ENCODE measurements at regions not wholly inside any gene's neighbourhood (a gene's known extent, or its start where the extent isn't known, plus 50 kb on each side); places are given as distances from the start of the nearest gene placed in this dataset.

GRCh38 chr1:113259988-113260387, 130.3 kb upstream of the MAGI3 start:
- no peak for DNase-seq (ENCODE audit: low spot score)

DNA sequence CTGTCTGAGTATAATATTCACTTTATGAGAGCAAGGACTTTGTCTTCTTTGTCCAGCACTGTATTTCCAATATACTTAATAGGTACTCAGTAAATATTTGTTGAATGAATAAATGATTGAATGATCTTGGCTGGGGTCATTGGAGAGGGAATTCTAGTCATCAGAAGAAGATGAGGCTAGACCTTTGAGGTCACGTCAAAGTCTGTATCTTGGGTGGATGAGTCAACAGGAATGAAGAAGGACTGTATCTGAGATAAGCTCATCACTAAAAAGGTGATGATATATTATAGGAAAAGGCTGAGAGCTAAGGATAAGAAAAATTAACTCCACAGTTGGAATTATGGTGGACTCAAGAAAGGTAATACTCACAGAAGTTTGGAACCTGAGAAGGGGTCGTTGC, 125.1 kb upstream of the MAGI3 start:
- DNase-seq (ENCODE audit: low spot score) = no peak

GRCh38 chr1:113266788-113267187, 123.5 kb upstream of the MAGI3 start:
- no peak for DNase-seq (ENCODE audit: low spot score)

- no peak for DNase-seq (ENCODE audit: low spot score)
These were observed 120.9 kb upstream of the MAGI3 start for GRCh38 chr1:113269168-113269963.

DNA sequence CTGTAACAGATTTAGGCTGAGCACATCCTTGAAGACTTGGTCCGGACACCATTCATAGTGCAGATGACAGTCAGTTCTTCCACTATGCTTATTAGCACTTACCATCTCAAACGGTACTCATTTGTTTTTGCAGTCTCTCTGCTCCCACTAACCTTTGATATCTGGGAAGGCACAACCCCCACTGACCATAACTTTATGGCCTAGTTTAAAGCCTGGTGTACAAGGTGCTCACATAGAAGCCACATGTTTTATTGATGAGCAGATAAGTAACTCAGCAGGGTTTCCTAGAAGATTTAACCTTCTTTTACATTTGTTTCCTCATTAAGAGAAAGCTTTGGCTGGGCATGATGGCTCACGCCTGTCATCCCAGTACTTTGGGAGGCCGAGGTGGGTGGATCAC, 119.3 kb upstream of the MAGI3 start:
- no peak for DNase-seq (ENCODE audit: low spot score)

- DNase-seq (ENCODE audit: low spot score) = no peak
These were observed 115.2 kb upstream of the MAGI3 start for GRCh38 chr1:113275083-113275482.

DNA sequence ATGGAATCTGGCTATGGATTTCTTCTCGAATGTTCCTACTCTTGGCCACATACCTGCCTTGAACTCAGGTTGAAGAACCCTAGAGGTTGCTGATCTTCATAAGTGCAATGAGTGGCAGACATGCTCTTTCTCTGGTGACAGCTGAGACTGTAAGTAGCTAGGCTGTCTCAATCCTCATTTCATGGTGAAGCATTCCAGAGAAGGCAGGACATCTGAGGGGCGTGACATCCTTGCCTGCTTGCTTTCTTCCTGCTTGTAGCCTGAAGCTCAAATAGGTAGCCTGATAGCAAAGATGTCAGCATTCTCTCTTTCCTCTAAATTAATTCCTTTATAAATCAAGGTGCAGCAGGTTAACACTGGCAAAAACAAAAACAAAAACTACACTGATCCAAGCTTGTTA, 114.6 kb upstream of the MAGI3 start:
- DNase-seq (ENCODE audit: low spot score) = no peak

- DNase-seq (ENCODE audit: low spot score) = no peak
These were observed 113.8 kb upstream of the MAGI3 start for GRCh38 chr1:113276507-113276906.

DNA sequence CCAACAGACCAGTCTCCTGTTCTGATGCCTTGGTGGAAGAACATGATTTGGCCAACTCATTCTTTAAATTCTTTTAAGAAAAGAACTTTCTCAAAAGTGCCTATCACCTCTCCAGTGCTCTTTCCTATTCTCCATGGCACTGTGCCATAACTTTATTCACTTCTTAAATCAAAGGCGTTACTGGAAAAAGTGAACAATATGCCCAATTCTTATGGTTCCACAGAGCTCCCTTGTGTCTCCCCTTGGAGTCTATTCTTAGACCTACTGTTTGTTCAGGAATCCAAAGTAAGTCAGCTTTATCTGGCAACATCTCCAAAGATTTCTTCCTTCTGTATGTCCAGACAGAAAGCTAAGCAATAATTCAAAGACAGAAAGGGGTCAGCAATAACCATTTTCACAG, 111.9 kb upstream of the MAGI3 start:
- no peak for DNase-seq (ENCODE audit: low spot score)

GRCh38 chr1:113278777-113279176, 111.5 kb upstream of the MAGI3 start:
- DNase-seq (ENCODE audit: low spot score) = no peak

- DNase-seq (ENCODE audit: low spot score) = no peak
These were observed 110.4 kb upstream of the MAGI3 start for GRCh38 chr1:113279776-113280391.

- DNase-seq (ENCODE audit: low spot score) = no peak
These were observed 109.7 kb upstream of the MAGI3 start for GRCh38 chr1:113280581-113280980.

DNA sequence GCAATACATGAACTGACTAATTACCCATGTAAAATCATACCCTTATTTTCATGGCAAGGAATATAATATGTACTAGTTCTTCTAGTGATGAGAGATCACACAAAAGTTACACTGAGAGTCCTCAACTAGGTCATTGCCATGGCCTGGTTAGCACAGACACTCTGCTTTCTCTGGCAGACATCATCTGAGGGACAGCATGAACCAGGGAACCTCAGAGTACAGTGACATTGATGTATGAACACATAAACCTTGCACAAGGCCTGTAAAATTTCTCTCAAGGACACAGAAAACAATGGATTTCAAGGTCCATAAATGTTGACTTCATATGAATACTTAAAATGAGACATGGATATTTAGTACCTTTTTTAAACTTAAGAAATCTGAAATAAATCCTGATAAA, 108.8 kb upstream of the MAGI3 start:
- DNase-seq (ENCODE audit: low spot score) = no peak

- DNase-seq (ENCODE audit: low spot score) = no peak
These were observed 108.1 kb upstream of the MAGI3 start for GRCh38 chr1:113282008-113282892.

DNA sequence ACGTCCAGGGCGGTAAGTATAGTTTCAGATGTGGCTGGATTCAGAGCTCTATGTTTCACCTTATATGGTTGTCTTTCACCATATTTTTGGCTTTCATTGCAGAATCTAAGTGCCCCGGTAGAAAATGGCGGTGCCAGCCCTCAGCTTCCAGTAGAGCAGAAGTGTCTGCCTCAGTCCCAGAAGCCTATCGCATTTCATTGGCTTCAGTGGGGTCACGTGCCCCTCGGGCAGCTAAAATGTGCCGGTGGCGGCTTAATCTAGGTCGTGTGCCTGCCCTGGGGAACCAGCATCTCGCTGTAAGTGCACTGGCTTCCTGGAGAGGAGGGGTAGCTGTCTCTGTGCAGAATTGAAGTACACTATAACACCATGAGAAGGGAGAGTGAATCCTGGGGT, 107.4 kb upstream of the MAGI3 start:
- no peak for DNase-seq (ENCODE audit: low spot score)

DNA sequence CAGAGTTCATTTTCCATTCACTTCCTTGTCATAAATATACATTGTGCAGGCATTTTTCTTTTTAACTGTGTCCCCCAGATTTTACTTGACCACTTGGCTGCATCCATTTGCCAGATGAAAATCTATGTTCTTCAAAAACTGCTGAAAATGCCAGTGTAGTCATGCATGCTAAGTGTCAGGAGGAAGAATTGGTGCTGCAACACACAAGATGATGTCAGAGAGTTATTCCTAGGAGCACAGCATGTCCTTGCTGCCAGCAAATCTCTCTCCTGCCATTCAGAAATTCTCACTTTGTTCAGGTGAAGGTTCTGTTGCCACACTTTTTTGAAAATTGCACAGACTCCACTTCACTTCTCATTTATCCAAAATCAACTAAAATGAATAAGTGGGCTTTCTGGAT, 106.4 kb upstream of the MAGI3 start:
- no peak for DNase-seq (ENCODE audit: low spot score)

DNA sequence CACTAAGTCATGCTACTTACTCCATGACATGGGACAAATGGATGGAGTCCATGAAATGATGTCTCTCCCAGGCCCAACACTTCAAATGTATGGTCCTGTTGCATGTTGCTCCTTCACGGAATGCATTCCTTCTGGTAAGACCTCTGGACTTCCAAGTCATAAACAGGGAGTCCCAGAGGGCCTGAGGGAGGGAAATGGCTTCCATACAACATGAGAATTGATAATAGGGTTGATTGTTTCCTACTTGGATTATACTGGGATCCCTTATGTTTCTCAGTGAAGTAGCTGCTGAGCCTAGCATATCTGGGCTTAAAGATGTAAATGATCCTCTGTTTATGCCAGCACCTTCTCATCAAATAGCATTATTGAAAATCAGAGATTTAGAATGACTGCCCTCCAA, 104.2 kb upstream of the MAGI3 start:
- no peak for DNase-seq (ENCODE audit: low spot score)

DNA sequence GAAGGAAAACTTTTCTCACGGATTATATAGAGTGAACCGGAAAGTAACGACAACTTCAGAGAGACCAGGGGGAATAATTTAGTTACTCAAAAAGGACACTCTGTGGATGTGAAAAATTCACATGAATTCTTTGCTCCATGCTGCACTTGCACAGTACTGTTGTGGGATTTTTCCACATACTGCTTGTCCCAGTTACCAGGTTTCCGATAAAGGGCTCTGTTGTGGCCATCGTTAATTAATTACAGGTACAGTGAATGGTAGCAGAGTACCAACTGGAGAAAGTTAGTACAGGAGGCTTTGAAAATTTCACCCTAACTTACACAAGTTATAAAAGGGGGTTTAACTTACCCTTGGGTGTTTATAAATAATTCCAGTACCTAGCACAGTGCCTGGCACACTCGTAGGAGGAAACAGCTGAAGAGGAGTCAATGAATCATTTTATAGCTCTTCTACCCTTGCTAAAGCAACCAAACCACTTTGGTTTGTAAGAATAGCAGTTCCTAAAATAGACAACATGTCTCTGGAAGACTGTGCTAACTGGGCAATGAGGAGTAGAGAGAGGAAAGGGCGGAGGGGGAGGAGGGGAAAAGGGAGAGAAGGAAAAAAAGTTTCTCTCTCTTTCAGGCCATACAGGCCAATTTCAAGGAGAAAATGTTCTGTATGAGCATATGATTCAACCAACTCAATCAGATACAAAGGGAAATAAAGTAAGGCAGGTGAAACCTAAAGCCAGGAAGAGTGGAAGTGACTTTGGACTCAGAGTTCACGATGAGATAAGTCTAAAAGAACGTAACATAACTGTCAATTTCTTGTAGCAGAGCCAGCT, 98.3 kb upstream of the MAGI3 start:
- no peak for DNase-seq (ENCODE audit: low spot score)

- no peak for DNase-seq (ENCODE audit: low spot score)
These were observed 97.6 kb upstream of the MAGI3 start for GRCh38 chr1:113292603-113293255.

- no peak for DNase-seq (ENCODE audit: low spot score)
These were observed 97.1 kb upstream of the MAGI3 start for GRCh38 chr1:113293256-113293626.

- DNase-seq (ENCODE audit: low spot score) = no peak
These were observed 92.6 kb upstream of the MAGI3 start for GRCh38 chr1:113297749-113298148.

Data from ureter (tissue), 1 donor.